A673 (cell line): ENCODE measurements at regions not wholly inside any gene's neighbourhood (a gene's known extent, or its start where the extent isn't known, plus 50 kb on each side); places are given as distances from the start of the nearest gene placed in this dataset.

Experiments used
- BruUV-seq: library from RNA; stranded (reverse); fragments of 400-500 nt; replicated peaks from 2 replicates; lab custom pipeline; 2021; lab: Mats Ljungman, UMichigan
- CTCF ChIA-PET: fragments of 300-600 bp; sonication (Branson Sonifier 250); formaldehyde crosslinking; loops from one replicate; lab custom pipeline; 2022; ENCODE audit warnings: antibody characterized with exemption; lab: Charles Lee
- POLR2A ChIA-PET: fragments of 300-600 bp; sonication (Branson Sonifier 250); formaldehyde crosslinking; loops from one replicate; lab custom pipeline; 2022; ENCODE audit warnings: antibody characterized with exemption; ENCODE audit not compliant: low non-redundant PET; lab: Charles Lee
- DNase-seq: peaks from one replicate; pipeline ENCODE4 v3.0.0-alpha.2; 2015; ENCODE audit warnings: low spot score
- H3K27ac ChIP-seq: fragments of 200-600 bp; sonication (generic); 2 replicates; pipeline ENCODE4 v1.5.1; 2016; ENCODE audit warnings: mixed run types, low read depth, mild to moderate bottlenecking, mixed read lengths, antibody characterized with exemption, low read length; ENCODE audit not compliant: poor library complexity, severe bottlenecking
- H3K27me3 ChIP-seq: fragments of 200-600 bp; sonication (generic); replicated peaks from 2 replicates; pipeline ENCODE4 v1.6.1; 2017; ENCODE audit warnings: mixed run types, low read depth, mild to moderate bottlenecking, mixed read lengths, antibody characterized with exemption, low read length; ENCODE audit not compliant: insufficient read depth, poor library complexity
- H3K36me3 ChIP-seq: fragments of 200-600 bp; sonication (generic); 2 replicates; pipeline ENCODE4 v1.6.1; 2016; ENCODE audit warnings: mixed run types, mild to moderate bottlenecking, mixed read lengths, antibody characterized with exemption, low read length; ENCODE audit not compliant: insufficient read depth, poor library complexity, severe bottlenecking
- H3K4me1 ChIP-seq: fragments of 200-600 bp; sonication (generic); 2 replicates; pipeline ENCODE4 v1.6.1; 2017; ENCODE audit warnings: mixed run types, mild to moderate bottlenecking, mixed read lengths, antibody characterized with exemption, low read length; ENCODE audit not compliant: insufficient read depth, poor library complexity, severe bottlenecking
- H3K4me3 ChIP-seq: fragments of 200-600 bp; sonication (generic); 2 replicates; pipeline ENCODE4 v1.5.1; 2016; ENCODE audit warnings: low read depth, mixed run types, mild to moderate bottlenecking, mixed read lengths, low read length; ENCODE audit not compliant: poor library complexity, severe bottlenecking
- H3K9me3 ChIP-seq: fragments of 200-600 bp; sonication (generic); 2 replicates; pipeline ENCODE4 v1.6.1; 2016; ENCODE audit warnings: mixed run types, low read depth, mild to moderate bottlenecking, mixed read lengths, antibody characterized with exemption, low read length; ENCODE audit not compliant: poor library complexity, severe bottlenecking
- CTCF ChIP-seq: fragments of 300-800, 200-600 bp; sonication (generic); conservative IDR thresholded peaks from 2 replicates; pipeline ENCODE4 v1.5.1; 2017; ENCODE audit warnings: low read depth, mild to moderate bottlenecking, antibody characterized with exemption, low read length, moderate library complexity, mixed read lengths
- EZH2 ChIP-seq: fragments of 200-600 bp; sonication (generic); IDR thresholded peaks from 2 replicates; pipeline ENCODE4 v1.6.1; 2017; ENCODE audit warnings: borderline replicate concordance, low read depth, mild to moderate bottlenecking, mixed read lengths, antibody characterized with exemption, low read length; ENCODE audit not compliant: poor library complexity, severe bottlenecking
- intact Hi-C: fragments of 100-400 bp; cut with micrococcal nuclease; formaldehyde crosslinking; loops from one replicate; pipeline ENCODE4 v1.10.0; 2022; ENCODE audit not compliant: unreplicated experiment

- Histone ChIP-seq H3K4me3 (no peak overlapping the region), H3K27ac (no peak overlapping the region), H3K36me3 (no peaks in the 10 kb centered on the region), H3K9me3 (no peaks in the 10 kb centered on the region), H3K27me3 (no peaks in the 10 kb centered on the region), H3K4me1 (peaks cover 11% of the 10 kb centered on the region)
- CTCF ChIA-PET: no interaction called here
- POLR2A ChIA-PET: no interaction called here
- DNase-seq: peak; percentile 14
- no TSS peak for BruUV-seq
- TF ChIP-seq EZH2 (no peak), CTCF (no peak)
- intact Hi-C loops: no loop called here
These were observed 103.9 kb upstream of the THSD7A start for GRCh38 chr7:11935905-11936304.

- Histone ChIP-seq H3K9me3 (peaks cover 7% of the 10 kb centered on the region), H3K36me3 (no peaks in the 10 kb centered on the region), H3K27ac (no peak overlapping the region), H3K27me3 (no peaks in the 10 kb centered on the region), H3K4me1 (no peaks in the 10 kb centered on the region), H3K4me3 (no peak overlapping the region)
- POLR2A ChIA-PET: no interaction called here
- CTCF ChIA-PET: no interaction called here
- intact Hi-C loops: no loop called here
- no TSS peak for BruUV-seq
- DNase-seq: no peak
- TF ChIP-seq CTCF (no peak), EZH2 (no peak)
These were observed 114.8 kb upstream of the THSD7A start for GRCh38 chr7:11946794-11947193.

GRCh38 chr7:11950281-11950680 is 118.3 kb upstream of the THSD7A start:
- POLR2A ChIA-PET: no interaction called here
- CTCF ChIA-PET: no interaction called here
- no peak overlapping the region for H3K4me3 ChIP-seq
- no peak for TF ChIP-seq CTCF
- no peak for TF ChIP-seq EZH2
- H3K27ac ChIP-seq: no peak overlapping the region
- BruUV-seq: no TSS peak
- intact Hi-C loops: no loop called here
- peaks cover under 1% of the 10 kb centered on the region for H3K9me3 ChIP-seq
- no peaks in the 10 kb centered on the region for H3K36me3 ChIP-seq
- no peaks in the 10 kb centered on the region for H3K27me3 ChIP-seq
- H3K4me1 ChIP-seq: no peaks in the 10 kb centered on the region
- no peak for DNase-seq
